K562 (cell line): ENCODE measurements at regions not wholly inside any gene's neighbourhood (a gene's known extent, or its start where the extent isn't known, plus 50 kb on each side); places are given as distances from the start of the nearest gene placed in this dataset.
"Not testable (repeated sequence)": the region's sequence is repeated elsewhere in the genome, so short reads cannot be mapped to it uniquely, and the experiment has no call there.

ENCODE experiments used
- ATAC-seq: fragments of 200-7000 bp; cut with Tn5 transposase; 3 replicates; pipeline ENCODE4 v1.9.1; 2020; ENCODE audit warnings: moderate library complexity
- BruUV-seq: library from RNA; stranded (reverse); fragments of 400-500 nt; replicated peaks from 2 replicates; lab custom pipeline; 2021; lab: Mats Ljungman, UMichigan
- CTCF ChIA-PET: fragments of 300-600 bp; formaldehyde crosslinking; extraction: SDS; loops from one replicate; lab custom pipeline; 2021; ENCODE audit warnings: low intra/inter-chr PET ratio; lab: Yijun Ruan, JAX
- POLR2A ChIA-PET: fragments of 300-600, 350-650 bp; sonication (Branson Sonifier 250); formaldehyde crosslinking; extraction: SDS; loops from one replicate; lab custom pipeline; 2021; ENCODE audit warnings: antibody characterized with exemption, inconsistent platforms; lab: Yijun Ruan, JAX
- DNase-seq, 4 experiments: peaks; one replicate each; pipeline versions ENCODE4 v3.0.0 to v3.0.0-alpha.2; 2011 to 2018; ENCODE audit warnings: low spot score in 3 of 4, mixed read lengths in 3 of 4; ENCODE audit errors: extremely low read depth in 1 of 4
- FAIRE-seq: peaks from 2 replicates; lab custom pipeline; 2011; peaks lifted over from hg19 to GRCh38; lab: Jason Lieb, UNC
- H2AFZ ChIP-seq: 2 replicates; pipeline ENCODE4 v1.6.0; 2011; ENCODE audit warnings: low read depth, low read length, control low read depth, inconsistent platforms
- H3K27ac ChIP-seq: fragments of 200-600 bp; 3 replicates; pipeline ENCODE4 v1.8.0; 2011; ENCODE audit warnings: low read depth, mild to moderate bottlenecking, control low read depth, inconsistent platforms, low read length, moderate library complexity, mixed read lengths; ENCODE audit errors: extremely low read depth
- H3K27me3 ChIP-seq, 2 experiments: fragments of 300-600 bp in 1 of 2; 2 replicates in 1 of 2; 3 replicates in 1 of 2; pipeline versions ENCODE4 v1.6.0 to v1.8.0; 2011; ENCODE audit warnings: inconsistent platforms in 2 of 2, low read length in 2 of 2, mild to moderate bottlenecking in 1 of 2, mixed read lengths in 1 of 2, moderate library complexity in 1 of 2; ENCODE audit not compliant: control insufficient read depth in 2 of 2, insufficient read depth in 2 of 2
- H3K36me3 ChIP-seq: fragments of 300-600 bp; 3 replicates; pipeline ENCODE4 v1.8.0; 2011; ENCODE audit warnings: mild to moderate bottlenecking, low read length, inconsistent platforms; ENCODE audit not compliant: control insufficient read depth, insufficient read depth
- H3K4me1 ChIP-seq, 2 experiments: fragments of 200-600 bp in 1 of 2; replicated peaks in 1 of 2; 2 replicates in 1 of 2; 3 replicates in 1 of 2; pipeline versions ENCODE4 v1.5.1 to v1.8.0; 2011; ENCODE audit warnings: inconsistent platforms in 2 of 2, low read length in 2 of 2, mild to moderate bottlenecking in 1 of 2, mixed read lengths in 1 of 2, moderate library complexity in 1 of 2; ENCODE audit not compliant: control insufficient read depth in 2 of 2, insufficient read depth in 2 of 2
- H3K4me2 ChIP-seq: 2 replicates; pipeline ENCODE4 v1.6.1; 2011; ENCODE audit warnings: low read length, control low read depth, inconsistent platforms, mixed read lengths; ENCODE audit not compliant: insufficient read depth
- H3K4me3 ChIP-seq: fragments of 200-600 bp; sonication (generic), shearing (Covaris generic); 2 replicates; pipeline ENCODE4 v1.5.1; 2016; ENCODE audit warnings: control low read depth, inconsistent platforms
- H3K79me2 ChIP-seq: fragments of 200-600 bp; 3 replicates; pipeline ENCODE4 v1.8.0; 2011; ENCODE audit warnings: low read length, inconsistent platforms; ENCODE audit not compliant: control insufficient read depth, insufficient read depth
- H3K9ac ChIP-seq, 2 experiments: 2 replicates each; pipeline versions ENCODE4 v1.6.0 to v1.6.1; 2011; ENCODE audit warnings: low read depth in 2 of 2, low read length in 2 of 2, control low read depth in 1 of 2, inconsistent platforms in 1 of 2, mild to moderate bottlenecking in 1 of 2, mixed read lengths in 1 of 2; ENCODE audit not compliant: insufficient read depth in 1 of 2
- H3K9me1 ChIP-seq: one replicate; pipeline ENCODE4 v1.6.0; 2011; ENCODE audit warnings: inconsistent platforms, mild to moderate bottlenecking, low read length, moderate library complexity; ENCODE audit not compliant: control insufficient read depth, insufficient read depth
- H3K9me3 ChIP-seq: replicated peaks from 2 replicates; pipeline ENCODE4 v1.5.1; 2011; ENCODE audit warnings: low read depth, low read length, inconsistent platforms; ENCODE audit not compliant: control insufficient read depth, insufficient read depth
- H4K20me1 ChIP-seq: replicated peaks from 2 replicates; pipeline ENCODE4 v1.6.1; 2011; ENCODE audit warnings: low read length, inconsistent platforms, mixed read lengths; ENCODE audit not compliant: control insufficient read depth, insufficient read depth
- GTF2F1 ChIP-seq: IDR thresholded peaks from 2 replicates; pipeline ENCODE4 v1.6.1; 2011; ENCODE audit warnings: low read depth, low read length, improper control_type of control experiment
- KDM1A ChIP-seq, 2 experiments: fragments of 450-650 bp; IDR thresholded peaks; 2 replicates each; pipeline ENCODE4 v1.6.1; 2016; ENCODE audit warnings: mild to moderate bottlenecking in 2 of 2
- NELFE ChIP-seq: IDR thresholded peaks from 2 replicates; pipeline ENCODE4 v1.6.1; 2011; ENCODE audit warnings: mild to moderate bottlenecking; ENCODE audit not compliant: insufficient read depth, insufficient read length
- TFAM ChIP-seq: fragments of 250-450 bp; sonication (Bioruptor Pico); conservative IDR thresholded peaks from 2 replicates; pipeline ENCODE4 v1.5.0; 2021; ENCODE audit warnings: mild to moderate bottlenecking, moderate library complexity
- ZNF263 ChIP-seq: sonication (generic); formaldehyde crosslinking; IDR thresholded peaks from 2 replicates; pipeline ENCODE4 v1.8.0; 2022; ENCODE audit warnings: mild to moderate bottlenecking, missing genetic modification reagents, borderline replicate concordance
- ZNF561 ChIP-seq: fragments of 450-650 bp; formaldehyde crosslinking; conservative IDR thresholded peaks from 2 replicates; pipeline ENCODE4 v1.4.0; 2020; ENCODE audit warnings: mild to moderate bottlenecking, moderate library complexity
- ZNF764 ChIP-seq: fragments of 250-450 bp; sonication (Bioruptor Pico); IDR thresholded peaks from 2 replicates; pipeline ENCODE4 v1.4.0; 2020; ENCODE audit warnings: low read depth, mild to moderate bottlenecking, moderate library complexity
- WGBS: fragments of 100-300 bp; shearing (Covaris generic); methylation state at CpG from one replicate; pipeline ENCODE4 v1.1.6; 2016; ENCODE audit warnings: low coverage, mixed read lengths; ENCODE audit not compliant: insufficient coverage; ENCODE audit errors: missing lambda C conversion rate; 5-methylcytosine and 5-hydroxymethylcytosine counted together
- in situ Hi-C: fragments of 300-500 bp; cut with MboI; formaldehyde crosslinking; loops from 4 replicates; pipeline ENCODE4 v1.15.0; 2018; ENCODE audit warnings: inconsistent platforms, mixed read lengths
- intact Hi-C: fragments of 100-400 bp; cut with micrococcal nuclease; formaldehyde crosslinking; loops from 2 replicates; pipeline ENCODE4 v1.14.2; 2022
- TF ChIP-seq, protein P1 (sequence below): fragments of 450-650 bp; IDR thresholded peaks from one replicate; pipeline ENCODE4 v1.6.1; 2018; ENCODE audit warnings: mild to moderate bottlenecking, moderate library complexity; ENCODE audit not compliant: partially characterized antibody

- no peak for TF ChIP-seq ZNF561 (CRISPR knock-in tag)
- TF ChIP-seq ZNF263: no peak
- TF ChIP-seq KDM1A (IDR thresholded peaks at IDR 0.05): no peak
- TF ChIP-seq, protein P1, sequence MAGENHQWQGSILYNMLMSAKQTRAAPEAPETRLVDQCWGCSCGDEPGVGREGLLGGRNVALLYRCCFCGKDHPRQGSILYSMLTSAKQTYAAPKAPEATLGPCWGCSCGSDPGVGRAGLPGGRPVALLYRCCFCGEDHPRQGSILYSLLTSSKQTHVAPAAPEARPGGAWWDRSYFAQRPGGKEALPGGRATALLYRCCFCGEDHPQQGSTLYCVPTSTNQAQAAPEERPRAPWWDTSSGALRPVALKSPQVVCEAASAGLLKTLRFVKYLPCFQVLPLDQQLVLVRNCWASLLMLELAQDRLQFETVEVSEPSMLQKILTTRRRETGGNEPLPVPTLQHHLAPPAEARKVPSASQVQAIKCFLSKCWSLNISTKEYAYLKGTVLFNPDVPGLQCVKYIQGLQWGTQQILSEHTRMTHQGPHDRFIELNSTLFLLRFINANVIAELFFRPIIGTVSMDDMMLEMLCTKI: no peak
- TF ChIP-seq ZNF764 (CRISPR knock-in tag): no peak
- no peak for TF ChIP-seq TFAM (CRISPR knock-in tag)
- no peak for TF ChIP-seq GTF2F1
- TF ChIP-seq NELFE: no peak
These were observed 1564.0 kb upstream of the CDH9 start (continued) for GRCh38 chr5:28602429-28602828.

- H3K27ac ChIP-seq, H3K27me3 ChIP-seq, H3K4me2 ChIP-seq, CTCF ChIA-PET, H3K4me3 ChIP-seq, DNase-seq, H2AFZ ChIP-seq, intact Hi-C loops, H3K9me1 ChIP-seq, H3K9me3 ChIP-seq, H4K20me1 ChIP-seq, H3K9ac ChIP-seq, H3K36me3 ChIP-seq, FAIRE-seq, ATAC-seq, in situ Hi-C loops, H3K4me1 ChIP-seq, BruUV-seq, H3K79me2 ChIP-seq, POLR2A ChIA-PET: not testable (repeated sequence)
- WGBS: 0% methylated on average over 5 of the region's 26 CpGs
These were observed 1558.3 kb upstream of the CDH9 start for GRCh38 chr5:28596707-28597106.
